ENCODE measurements at regions not wholly inside any gene's neighbourhood (a gene's known extent, or its start where the extent isn't known, plus 50 kb on each side); places are given as distances from the start of the nearest gene placed in this dataset.

DNA sequence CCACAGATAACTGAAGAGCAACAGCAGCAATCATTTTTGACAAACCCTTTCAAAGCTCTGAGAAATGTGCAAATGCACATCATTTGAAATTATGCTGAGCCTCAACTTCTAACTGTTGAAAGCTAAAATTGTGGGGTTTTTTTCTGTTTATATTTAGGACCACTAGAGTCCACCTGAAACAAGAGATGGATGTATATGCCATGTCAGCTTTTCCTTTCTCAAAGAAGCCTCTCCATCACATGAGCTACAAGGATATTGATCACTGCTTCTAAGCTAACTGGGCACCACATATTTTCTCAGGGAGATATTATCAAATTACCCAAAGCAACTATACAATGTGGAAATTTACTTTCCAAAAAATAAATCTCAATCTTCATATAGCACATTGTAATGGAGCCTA, 498.6 kb upstream of the ZNF385D start:
- DNase-seq = no peak
- CTCF ChIA-PET = no interaction called here
- H3K27me3 ChIP-seq (ENCODE audit: insufficient read depth) = no peaks in the 10 kb centered on the region
- H3K4me3 ChIP-seq (ENCODE audit: low read depth in 2 of 2, low read length in 1 of 2) = no peak overlapping the region
- H3K4me2 ChIP-seq = no peak overlapping the region
- POLR2A ChIA-PET = no interaction called here
- no peak overlapping the region for H3K27ac ChIP-seq (ENCODE audit: low read depth in 2 of 2, low read length in 1 of 2)
- no peaks in the 10 kb centered on the region for H4K20me1 ChIP-seq (ENCODE audit: insufficient read depth)
- no peaks in the 10 kb centered on the region for H3K9me2 ChIP-seq
- no peak overlapping the region for H2AFZ ChIP-seq (ENCODE audit: low read depth)
- TF ChIP-seq, protein P1, sequence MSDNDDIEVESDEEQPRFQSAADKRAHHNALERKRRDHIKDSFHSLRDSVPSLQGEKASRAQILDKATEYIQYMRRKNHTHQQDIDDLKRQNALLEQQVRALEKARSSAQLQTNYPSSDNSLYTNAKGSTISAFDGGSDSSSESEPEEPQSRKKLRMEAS (IDR thresholded peaks at IDR 0.05; ENCODE audit: low read depth) = no peak
- TF ChIP-seq, protein P2, sequence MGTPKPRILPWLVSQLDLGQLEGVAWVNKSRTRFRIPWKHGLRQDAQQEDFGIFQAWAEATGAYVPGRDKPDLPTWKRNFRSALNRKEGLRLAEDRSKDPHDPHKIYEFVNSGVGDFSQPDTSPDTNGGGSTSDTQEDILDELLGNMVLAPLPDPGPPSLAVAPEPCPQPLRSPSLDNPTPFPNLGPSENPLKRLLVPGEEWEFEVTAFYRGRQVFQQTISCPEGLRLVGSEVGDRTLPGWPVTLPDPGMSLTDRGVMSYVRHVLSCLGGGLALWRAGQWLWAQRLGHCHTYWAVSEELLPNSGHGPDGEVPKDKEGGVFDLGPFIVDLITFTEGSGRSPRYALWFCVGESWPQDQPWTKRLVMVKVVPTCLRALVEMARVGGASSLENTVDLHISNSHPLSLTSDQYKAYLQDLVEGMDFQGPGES (IDR thresholded peaks at IDR 0.05; ENCODE audit: low read depth, low read length) = no peak
- TF ChIP-seq, protein P3, sequence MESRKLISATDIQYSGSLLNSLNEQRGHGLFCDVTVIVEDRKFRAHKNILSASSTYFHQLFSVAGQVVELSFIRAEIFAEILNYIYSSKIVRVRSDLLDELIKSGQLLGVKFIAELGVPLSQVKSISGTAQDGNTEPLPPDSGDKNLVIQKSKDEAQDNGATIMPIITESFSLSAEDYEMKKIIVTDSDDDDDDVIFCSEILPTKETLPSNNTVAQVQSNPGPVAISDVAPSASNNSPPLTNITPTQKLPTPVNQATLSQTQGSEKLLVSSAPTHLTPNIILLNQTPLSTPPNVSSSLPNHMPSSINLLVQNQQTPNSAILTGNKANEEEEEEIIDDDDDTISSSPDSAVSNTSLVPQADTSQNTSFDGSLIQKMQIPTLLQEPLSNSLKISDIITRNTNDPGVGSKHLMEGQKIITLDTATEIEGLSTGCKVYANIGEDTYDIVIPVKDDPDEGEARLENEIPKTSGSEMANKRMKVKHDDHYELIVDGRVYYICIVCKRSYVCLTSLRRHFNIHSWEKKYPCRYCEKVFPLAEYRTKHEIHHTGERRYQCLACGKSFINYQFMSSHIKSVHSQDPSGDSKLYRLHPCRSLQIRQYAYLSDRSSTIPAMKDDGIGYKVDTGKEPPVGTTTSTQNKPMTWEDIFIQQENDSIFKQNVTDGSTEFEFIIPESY (IDR thresholded peaks at IDR 0.05; ENCODE audit: borderline replicate concordance, low read depth) = no peak
- TF ChIP-seq RCOR1 (IDR thresholded peaks at IDR 0.05; ENCODE audit: low read length) (no peak), ELF1 (IDR thresholded peaks at IDR 0.05) (no peak), SIN3A (IDR thresholded peaks at IDR 0.05; ENCODE audit: borderline replicate concordance, low read depth, low read length) (no peak), FOXM1 (IDR thresholded peaks at IDR 0.05; ENCODE audit: low read depth) (no peak), GABPA (IDR thresholded peaks at IDR 0.05; ENCODE audit: low read depth) (no peak), TAF1 (IDR thresholded peaks at IDR 0.05; ENCODE audit: borderline replicate concordance, low read depth, low read length) (no peak), FOSL2 (IDR thresholded peaks at IDR 0.05; ENCODE audit: borderline replicate concordance, low read depth) (no peak), POLR2AphosphoS5 (IDR thresholded peaks at IDR 0.05; ENCODE audit: low read depth, low read length) (no peak), TCF12 (IDR thresholded peaks at IDR 0.05) (no peak), MXI1 (IDR thresholded peaks at IDR 0.05; ENCODE audit: low read depth, low read length) (no peak), RXRA (IDR thresholded peaks at IDR 0.05; ENCODE audit: borderline replicate concordance, low read depth) (no peak), JUND (IDR thresholded peaks at IDR 0.05) (no peak)
- TF ChIP-seq, protein P4, sequence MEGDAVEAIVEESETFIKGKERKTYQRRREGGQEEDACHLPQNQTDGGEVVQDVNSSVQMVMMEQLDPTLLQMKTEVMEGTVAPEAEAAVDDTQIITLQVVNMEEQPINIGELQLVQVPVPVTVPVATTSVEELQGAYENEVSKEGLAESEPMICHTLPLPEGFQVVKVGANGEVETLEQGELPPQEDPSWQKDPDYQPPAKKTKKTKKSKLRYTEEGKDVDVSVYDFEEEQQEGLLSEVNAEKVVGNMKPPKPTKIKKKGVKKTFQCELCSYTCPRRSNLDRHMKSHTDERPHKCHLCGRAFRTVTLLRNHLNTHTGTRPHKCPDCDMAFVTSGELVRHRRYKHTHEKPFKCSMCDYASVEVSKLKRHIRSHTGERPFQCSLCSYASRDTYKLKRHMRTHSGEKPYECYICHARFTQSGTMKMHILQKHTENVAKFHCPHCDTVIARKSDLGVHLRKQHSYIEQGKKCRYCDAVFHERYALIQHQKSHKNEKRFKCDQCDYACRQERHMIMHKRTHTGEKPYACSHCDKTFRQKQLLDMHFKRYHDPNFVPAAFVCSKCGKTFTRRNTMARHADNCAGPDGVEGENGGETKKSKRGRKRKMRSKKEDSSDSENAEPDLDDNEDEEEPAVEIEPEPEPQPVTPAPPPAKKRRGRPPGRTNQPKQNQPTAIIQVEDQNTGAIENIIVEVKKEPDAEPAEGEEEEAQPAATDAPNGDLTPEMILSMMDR (IDR thresholded peaks at IDR 0.05) = no peak
- TF ChIP-seq, protein P5, sequence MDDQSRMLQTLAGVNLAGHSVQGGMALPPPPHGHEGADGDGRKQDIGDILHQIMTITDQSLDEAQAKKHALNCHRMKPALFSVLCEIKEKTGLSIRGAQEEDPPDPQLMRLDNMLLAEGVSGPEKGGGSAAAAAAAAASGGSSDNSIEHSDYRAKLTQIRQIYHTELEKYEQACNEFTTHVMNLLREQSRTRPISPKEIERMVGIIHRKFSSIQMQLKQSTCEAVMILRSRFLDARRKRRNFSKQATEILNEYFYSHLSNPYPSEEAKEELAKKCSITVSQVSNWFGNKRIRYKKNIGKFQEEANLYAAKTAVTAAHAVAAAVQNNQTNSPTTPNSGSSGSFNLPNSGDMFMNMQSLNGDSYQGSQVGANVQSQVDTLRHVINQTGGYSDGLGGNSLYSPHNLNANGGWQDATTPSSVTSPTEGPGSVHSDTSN (IDR thresholded peaks at IDR 0.05) = no peak
- TF ChIP-seq, protein P6, sequence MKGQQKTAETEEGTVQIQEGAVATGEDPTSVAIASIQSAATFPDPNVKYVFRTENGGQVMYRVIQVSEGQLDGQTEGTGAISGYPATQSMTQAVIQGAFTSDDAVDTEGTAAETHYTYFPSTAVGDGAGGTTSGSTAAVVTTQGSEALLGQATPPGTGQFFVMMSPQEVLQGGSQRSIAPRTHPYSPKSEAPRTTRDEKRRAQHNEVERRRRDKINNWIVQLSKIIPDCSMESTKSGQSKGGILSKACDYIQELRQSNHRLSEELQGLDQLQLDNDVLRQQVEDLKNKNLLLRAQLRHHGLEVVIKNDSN (IDR thresholded peaks at IDR 0.05; ENCODE audit: borderline replicate concordance, low read depth) = no peak
- H3K79me2 ChIP-seq (ENCODE audit: insufficient read depth) = no peaks in the 10 kb centered on the region
- no peaks in the 10 kb centered on the region for H3F3A ChIP-seq (replicated peaks; ENCODE audit: insufficient read depth)
- H3K9me3 ChIP-seq = no peaks in the 10 kb centered on the region
- no peaks in the 10 kb centered on the region for H3K36me3 ChIP-seq (replicated peaks in 1 of 2; ENCODE audit: control insufficient read depth in 1 of 2, insufficient read depth in 2 of 2, low read length in 1 of 2)
- no peaks in the 10 kb centered on the region for H3K4me1 ChIP-seq (ENCODE audit: control insufficient read depth in 1 of 2, insufficient read depth in 2 of 2, low read depth in 1 of 2, low read length in 1 of 2)
- no peak overlapping the region for H3K9ac ChIP-seq

Data from SK-N-SH (cell line).